NCI-H1048 (cell line): ENCODE measurements at regions not wholly inside any gene's neighbourhood (a gene's known extent, or its start where the extent isn't known, plus 50 kb on each side); places are given as distances from the start of the nearest gene placed in this dataset.

Experiments
- DNase-seq: peaks from one replicate; lab custom pipeline; 2025; lab: John Stamatoyannopoulos, UW

DNA sequence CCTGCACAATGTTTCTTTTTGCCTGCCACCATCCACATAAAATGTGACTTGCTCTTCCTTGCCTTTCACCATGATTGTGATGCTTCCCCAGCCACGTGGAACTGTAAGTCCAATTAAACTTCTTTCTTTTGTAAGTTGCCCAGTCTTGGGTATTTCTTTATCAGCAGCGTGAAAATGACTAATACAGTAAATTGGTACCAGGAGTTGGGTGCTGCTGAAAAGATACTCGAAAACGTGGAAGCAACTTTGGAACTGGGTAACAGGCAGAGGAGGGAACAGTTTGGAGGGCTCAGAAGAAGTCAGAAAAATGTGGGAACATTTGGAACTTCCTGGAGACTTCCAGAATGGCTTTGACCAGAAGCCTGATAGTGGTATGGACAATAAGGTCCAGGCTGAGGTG is 425.3 kb downstream of the GPATCH2 start:
- no peak for DNase-seq

DNA sequence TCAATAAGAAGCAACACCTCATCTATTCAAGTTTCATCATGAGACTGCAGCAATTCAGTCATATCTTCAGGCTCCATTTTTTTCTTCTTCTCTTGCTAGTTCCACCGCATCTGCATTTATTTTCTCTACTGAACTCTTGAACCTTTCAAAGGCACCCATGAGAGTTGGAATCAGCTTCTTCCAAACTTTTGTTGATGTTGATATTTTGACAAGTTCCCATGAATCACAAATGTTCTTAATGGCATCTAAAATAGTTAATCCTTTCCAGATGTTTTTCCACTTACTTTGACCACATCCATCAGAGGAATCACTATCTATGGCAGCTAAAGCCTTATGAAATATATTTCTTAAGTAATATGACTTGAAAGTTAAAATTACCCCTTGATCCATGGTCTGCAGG is 434.3 kb downstream of the GPATCH2 start:
- no peak for DNase-seq

DNA sequence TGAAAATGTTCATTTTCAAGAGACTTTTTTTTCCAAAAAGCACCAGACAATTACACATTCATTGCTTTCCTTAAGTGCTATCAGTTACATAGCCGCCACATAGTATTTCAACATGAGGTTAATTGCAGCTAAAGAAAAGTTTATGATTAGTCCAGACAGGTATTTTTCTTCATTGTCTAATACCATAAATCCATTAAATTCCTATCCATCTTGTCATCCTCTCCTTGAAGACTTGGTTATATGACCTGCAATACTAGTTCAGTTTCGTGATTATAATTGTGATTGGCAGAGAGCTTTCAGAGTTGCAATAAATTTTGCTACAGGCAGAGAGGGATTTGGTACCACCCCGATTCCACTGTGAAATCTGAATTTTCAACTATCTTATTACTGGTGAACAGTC is 437.7 kb downstream of the GPATCH2 start:
- DNase-seq: no peak

DNA sequence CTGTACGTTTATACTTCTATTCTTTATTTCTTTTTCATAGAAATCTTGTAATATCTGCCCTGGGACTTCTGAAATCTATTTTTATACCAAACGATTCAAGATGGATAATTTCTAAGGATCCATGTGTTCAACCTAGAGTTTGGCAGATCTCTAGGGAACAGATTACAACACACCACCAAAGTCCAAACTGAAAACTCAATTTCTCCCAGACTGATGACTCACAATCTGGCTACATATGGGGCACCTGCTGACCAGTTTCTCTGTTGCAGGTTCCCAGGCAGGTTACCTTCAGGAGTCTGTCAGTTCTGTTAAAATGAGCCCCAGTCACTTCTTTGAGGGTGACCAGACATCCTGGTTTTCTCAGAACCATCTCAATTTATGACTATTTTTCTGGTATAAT is 439.4 kb downstream of the GPATCH2 start:
- DNase-seq: no peak

DNA sequence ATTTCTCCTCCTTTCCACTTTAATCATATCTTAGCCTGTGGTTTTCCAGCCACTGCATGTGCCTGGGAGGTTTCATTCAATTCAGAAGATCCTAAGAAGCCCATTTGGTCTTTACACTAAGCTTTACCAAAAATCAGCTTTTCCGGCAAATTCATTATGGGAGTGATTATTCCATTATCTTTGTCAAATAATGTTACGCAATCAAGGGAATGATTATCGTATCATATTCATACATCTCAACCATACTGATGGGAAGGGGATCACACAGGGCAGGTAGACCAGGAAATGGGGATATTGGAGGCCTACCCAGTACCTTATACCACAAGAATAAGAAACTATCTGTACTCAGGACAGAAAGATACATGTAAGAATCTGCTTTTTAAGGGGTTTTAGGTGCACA is 440.5 kb downstream of the GPATCH2 start:
- DNase-seq: no peak

GRCh38 chr1:217189362-217189761 is 441.5 kb downstream of the GPATCH2 start:
- no peak for DNase-seq

DNA sequence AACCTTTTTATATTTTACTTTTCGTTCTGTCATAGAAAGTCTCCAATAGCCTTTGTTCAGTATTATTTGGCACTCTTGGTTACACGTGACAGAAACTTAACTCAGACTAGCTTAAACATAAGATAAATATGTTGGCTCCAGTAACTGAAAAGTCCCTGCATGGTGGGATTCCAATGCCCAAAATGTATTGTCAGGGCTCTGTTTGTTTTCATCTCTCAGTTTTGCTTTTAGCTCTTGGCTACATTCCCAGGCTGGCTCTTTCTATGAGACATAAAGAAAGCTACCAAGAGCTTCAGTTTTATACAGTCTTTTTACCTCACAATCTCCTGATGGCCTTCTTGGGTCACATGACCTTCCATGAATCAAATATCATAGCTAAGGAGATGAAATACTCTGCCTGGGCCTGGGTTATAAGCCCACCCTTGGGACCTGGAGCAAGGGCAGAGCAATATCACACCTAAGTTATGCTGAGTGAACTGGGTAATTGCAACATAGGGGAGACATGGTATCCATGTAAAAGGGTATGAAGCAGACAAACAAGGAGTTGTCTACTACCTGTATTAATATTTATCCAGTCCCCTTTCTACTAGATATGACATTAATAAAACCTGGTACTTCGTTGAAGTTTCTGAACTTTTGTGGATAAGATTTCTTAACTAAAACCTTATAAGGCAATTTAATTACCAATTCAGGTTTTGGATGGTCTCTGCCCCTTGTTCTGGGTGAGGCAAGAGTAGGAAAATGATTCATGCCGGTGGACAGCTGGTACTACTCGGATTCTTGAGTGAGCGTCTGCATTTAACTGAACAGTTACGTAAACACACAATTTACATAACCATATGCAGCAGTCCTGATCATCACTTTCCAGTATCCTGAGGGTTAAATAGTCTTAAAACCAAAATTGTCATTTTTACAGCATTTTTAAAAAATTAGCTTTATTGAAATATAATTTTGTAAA is 442.3 kb downstream of the GPATCH2 start:
- no peak for DNase-seq

GRCh38 chr1:217186664-217187063 is 444.2 kb downstream of the GPATCH2 start:
- DNase-seq: no peak

- no peak for DNase-seq
Measured at GRCh38 chr1:217184854-217185253, 446.0 kb downstream of the GPATCH2 start.

- DNase-seq: no peak
Measured at GRCh38 chr1:217182992-217183391, 447.9 kb downstream of the GPATCH2 start.

DNA sequence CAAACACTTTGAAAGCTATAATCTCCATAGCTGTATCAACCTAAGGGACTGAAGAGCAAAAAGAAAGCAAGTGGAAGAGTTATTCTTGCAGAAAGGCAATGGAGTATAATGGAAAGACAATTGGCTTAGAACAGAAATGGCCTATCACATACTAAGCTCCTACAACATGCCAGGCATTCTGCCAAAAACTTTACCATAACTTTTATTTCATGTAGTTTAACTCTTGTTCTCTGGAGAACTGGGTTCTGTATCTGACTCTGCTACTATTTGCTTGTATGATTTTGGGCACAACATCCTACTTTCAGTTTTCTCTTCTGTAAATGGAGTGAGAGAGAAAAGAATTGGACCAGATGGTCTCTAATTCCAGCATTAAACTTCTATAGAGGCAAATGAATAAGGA is 449.1 kb downstream of the GPATCH2 start:
- no peak for DNase-seq

DNA sequence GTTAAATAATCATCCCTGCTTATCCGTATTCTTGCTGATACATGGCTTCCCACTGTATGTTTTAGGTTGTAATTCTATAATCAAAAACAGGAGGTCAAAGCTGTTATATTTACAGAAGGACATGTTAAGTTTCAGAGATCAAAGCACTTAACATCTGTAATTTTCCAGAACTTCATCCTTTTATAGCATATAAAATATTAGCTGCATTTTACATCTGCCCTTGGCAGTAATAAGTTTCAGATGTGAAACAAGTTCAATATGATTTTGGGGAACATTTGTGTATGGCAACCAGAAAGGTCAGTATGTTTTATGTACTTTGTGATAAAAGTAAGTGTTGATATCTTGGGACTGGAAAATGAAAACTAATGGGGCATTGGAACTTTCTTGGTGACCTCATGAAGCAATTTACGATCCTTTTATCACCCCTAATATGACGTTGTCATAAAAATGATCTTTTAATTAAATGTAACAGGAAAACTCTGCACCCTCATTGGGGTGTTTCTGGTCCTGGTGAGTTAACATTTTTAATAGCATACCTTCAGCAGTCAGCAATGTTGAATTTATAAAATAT is 449.6 kb downstream of the GPATCH2 start:
- no peak for DNase-seq

GRCh38 chr1:217180443-217180842 is 450.4 kb downstream of the GPATCH2 start:
- DNase-seq: no peak

DNA sequence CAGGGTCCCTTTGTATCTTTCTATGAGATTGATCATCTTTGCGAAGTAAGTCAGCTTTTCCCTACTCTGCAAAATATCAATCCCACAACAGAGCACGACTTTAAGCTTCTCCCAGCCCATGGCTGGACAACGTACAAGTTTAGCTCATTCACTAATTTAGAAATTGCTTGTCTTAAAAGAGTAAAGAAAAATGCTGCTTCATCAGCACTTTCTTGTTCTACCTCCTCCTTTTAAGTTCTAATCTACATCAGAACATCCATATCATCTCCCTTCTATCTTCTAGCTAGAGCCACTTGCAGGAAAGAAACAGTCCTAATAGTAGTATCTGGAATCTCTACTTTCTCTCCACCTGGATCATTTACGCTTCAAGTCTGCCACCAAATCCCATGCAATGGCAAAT is 441.2 kb upstream of the ESRRG start:
- DNase-seq: no peak

DNA sequence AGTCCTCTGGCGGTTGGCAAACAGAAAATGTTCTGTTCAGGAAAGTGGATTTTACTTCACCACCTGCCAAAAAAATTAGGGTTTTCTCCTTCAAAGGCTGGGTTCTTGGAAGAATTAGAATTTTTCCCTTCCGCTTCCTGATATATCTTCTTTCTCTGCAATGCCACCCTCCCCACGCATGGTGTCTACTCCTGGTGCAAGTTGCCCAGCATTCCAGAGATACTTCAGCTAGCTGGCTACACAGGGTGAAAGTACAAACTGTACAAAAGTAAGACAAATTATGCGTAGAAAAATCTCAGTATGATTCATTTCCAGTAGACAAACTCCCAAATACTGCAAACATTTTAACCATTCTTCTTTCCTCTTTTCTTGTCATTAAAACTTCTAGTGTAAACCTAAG is 430.1 kb upstream of the ESRRG start:
- DNase-seq: no peak

GRCh38 chr1:217150366-217150765 is 427.1 kb upstream of the ESRRG start:
- no peak for DNase-seq

DNA sequence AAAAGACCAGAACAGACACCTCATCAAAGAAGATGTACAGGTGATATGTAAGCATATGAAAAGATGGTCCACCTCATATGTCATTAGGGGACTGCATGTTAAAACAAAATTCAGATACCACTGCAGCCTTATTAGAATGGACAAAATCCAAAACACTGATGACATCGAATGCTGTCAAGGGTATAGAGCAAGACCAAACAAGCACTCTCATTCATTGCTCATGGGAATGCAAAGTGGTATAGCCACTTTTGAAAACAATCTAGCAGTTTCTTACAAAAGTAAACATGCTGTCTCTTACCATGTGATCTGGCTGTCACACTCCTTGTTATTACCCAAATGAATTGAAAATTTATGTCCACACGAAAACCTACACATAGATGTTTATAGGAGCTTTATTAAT is 426.6 kb upstream of the ESRRG start:
- no peak for DNase-seq

DNA sequence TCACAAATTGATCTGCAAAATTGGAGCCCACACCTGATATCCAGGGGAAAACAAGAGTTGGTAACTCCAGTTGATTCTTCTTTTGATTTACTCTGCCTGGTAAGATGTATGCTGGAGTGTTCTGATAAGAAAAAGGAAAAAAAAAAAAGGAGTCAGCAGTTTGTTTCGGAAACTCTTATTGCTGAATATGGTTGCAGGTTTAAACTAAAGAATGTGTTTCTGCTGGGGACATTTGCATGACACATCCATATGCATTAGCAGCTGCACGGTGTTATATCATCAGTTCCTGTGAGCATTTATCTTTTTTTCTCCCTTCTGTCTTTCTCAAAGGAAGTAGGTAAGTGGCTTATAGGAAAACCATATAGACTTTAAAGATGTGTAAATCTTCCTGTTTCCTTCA is 418.5 kb upstream of the ESRRG start:
- DNase-seq: no peak

- no peak for DNase-seq
Measured at GRCh38 chr1:217140041-217140901, 417.0 kb upstream of the ESRRG start.

GRCh38 chr1:217139513-217139912 is 416.3 kb upstream of the ESRRG start:
- DNase-seq: no peak

DNA sequence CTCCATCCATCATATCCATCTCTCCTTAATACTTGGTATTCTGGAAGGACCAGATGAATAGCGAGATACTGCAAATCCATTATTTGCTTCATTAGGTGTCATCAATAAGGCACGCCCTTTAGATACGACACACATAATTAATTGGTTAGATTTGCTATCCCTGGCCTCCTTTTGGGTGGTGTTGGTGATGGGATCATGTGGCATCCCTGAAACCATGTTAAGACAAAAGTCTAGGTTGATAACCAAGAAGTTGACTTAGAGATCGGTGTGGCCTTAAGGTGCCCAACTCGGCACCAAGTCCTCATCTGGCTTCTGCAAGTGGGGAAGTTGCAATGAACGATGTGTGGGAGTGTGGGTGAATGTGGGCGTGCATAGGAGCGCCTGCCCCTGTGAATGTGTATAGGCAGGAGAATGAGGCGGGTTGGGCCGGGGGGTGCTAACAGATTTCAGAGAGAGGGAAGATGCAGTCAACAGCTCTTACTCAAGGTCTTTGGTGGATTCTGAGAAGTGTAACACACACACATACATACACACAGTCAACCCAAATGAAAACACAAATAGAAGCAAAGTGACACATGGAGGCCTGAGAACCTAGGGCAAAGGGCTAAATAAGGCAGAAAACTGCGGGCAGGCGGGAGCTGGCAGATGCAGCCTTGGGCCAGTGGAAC is 415.7 kb upstream of the ESRRG start:
- no peak for DNase-seq

DNA sequence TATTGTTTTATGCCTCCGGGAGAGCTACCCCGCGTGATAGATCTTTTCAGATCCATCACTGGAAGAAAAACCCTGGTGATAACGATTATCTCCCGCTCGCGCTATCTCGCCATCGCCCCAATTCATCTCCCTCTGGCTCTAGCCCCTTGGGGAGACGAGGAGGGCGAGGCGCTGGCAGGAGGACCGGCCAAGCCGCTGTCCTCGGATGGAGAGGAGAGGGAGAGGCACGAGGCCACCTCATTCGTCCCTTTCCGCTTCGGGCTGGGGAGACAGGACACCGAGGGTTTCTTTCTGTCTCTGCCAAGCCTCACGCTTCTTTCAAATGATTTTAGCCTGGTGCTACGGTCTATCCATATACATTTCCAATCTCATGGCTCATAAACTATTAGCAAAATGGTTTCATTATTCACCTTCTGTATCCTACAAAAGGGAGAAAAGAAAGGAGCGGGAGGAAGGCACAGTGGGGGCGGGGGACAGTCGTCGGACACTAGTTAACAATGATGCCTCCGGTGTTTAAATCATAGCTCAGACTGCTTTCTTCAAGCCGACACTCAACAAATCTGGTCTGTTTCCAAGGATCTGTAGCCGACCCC is 415.0 kb upstream of the ESRRG start:
- DNase-seq: no peak
